HepG2 (cell line): ENCODE measurements at regions not wholly inside any gene's neighbourhood (a gene's known extent, or its start where the extent isn't known, plus 50 kb on each side); places are given as distances from the start of the nearest gene placed in this dataset.
A peak's percentile ranks its signal among the peaks of the same experiment; 100 is the strongest.

Experiments used
- BRD4 ChIP-seq: sonication (generic); formaldehyde crosslinking; IDR thresholded peaks from 2 replicates; pipeline ENCODE4 v1.4.0; 2020; ENCODE audit warnings: missing genetic modification reagents
- EP300 ChIP-seq, 3 experiments: sonication (generic) in 1 of 3; formaldehyde crosslinking in 1 of 3; IDR thresholded peaks; 2 replicates each; pipeline versions ENCODE4 v1.5.1 to v1.6.1; 2011 to 2020; ENCODE audit warnings: low read depth in 2 of 3, low read length in 2 of 3, borderline replicate concordance in 1 of 3, improper control_type of control experiment in 1 of 3, mild to moderate bottlenecking in 1 of 3, missing genetic modification reagents in 1 of 3, moderate library complexity in 1 of 3
- FOSL2 ChIP-seq: sonication (generic); formaldehyde crosslinking; IDR thresholded peaks from 2 replicates; pipeline ENCODE4 v1.4.0; 2020; ENCODE audit warnings: missing genetic modification reagents
- FOXO1 ChIP-seq: sonication (generic); formaldehyde crosslinking; IDR thresholded peaks from 2 replicates; pipeline ENCODE4 v1.4.0; 2020; ENCODE audit warnings: missing genetic modification reagents
- HDAC1 ChIP-seq: sonication (generic); formaldehyde crosslinking; IDR thresholded peaks from 2 replicates; pipeline ENCODE4 v1.5.1; 2020; ENCODE audit warnings: mild to moderate bottlenecking, missing genetic modification reagents
- KAT7 ChIP-seq: IDR thresholded peaks from 2 replicates; pipeline ENCODE4 v1.6.1; 2018; ENCODE audit warnings: borderline replicate concordance, missing compliant biosample characterization
- KDM5B ChIP-seq: sonication (generic); formaldehyde crosslinking; IDR thresholded peaks from 2 replicates; pipeline ENCODE4 v1.4.0; 2020; ENCODE audit warnings: missing genetic modification reagents, mild to moderate bottlenecking, borderline replicate concordance
- PHF8 ChIP-seq: sonication (generic); formaldehyde crosslinking; IDR thresholded peaks from 2 replicates; pipeline ENCODE4 v1.5.0; 2020; ENCODE audit warnings: missing genetic modification reagents
- RAD21 ChIP-seq: fragments of 450-650 bp; formaldehyde crosslinking; IDR thresholded peaks from 2 replicates; pipeline ENCODE4 v1.5.0; 2020; ENCODE audit warnings: mild to moderate bottlenecking
- RBFOX2 ChIP-seq: fragments of 200-400 bp; formaldehyde crosslinking; IDR thresholded peaks from 2 replicates; pipeline ENCODE4 v1.6.1; 2017; ENCODE audit warnings: low read depth, mild to moderate bottlenecking, low read length
- RXRA ChIP-seq: sonication (generic); formaldehyde crosslinking; IDR thresholded peaks from 2 replicates; pipeline ENCODE4 v1.5.1; 2020; ENCODE audit warnings: missing genetic modification reagents
- TOPORS ChIP-seq: sonication (generic); formaldehyde crosslinking; IDR thresholded peaks from 2 replicates; pipeline ENCODE4 v1.8.0; 2023; ENCODE audit warnings: mild to moderate bottlenecking, missing genetic modification reagents
- ZBTB38 ChIP-seq: sonication (generic); formaldehyde crosslinking; IDR thresholded peaks from 2 replicates; pipeline ENCODE4 v1.5.1; 2020; ENCODE audit warnings: mild to moderate bottlenecking, missing genetic modification reagents
- ZFY ChIP-seq: sonication (generic); formaldehyde crosslinking; IDR thresholded peaks from 2 replicates; pipeline ENCODE4 v1.4.0; 2020; ENCODE audit warnings: missing genetic modification reagents
- ZMYM4 ChIP-seq: sonication (generic); formaldehyde crosslinking; IDR thresholded peaks from 2 replicates; pipeline ENCODE4 v1.8.1; 2023; ENCODE audit warnings: mild to moderate bottlenecking, missing genetic modification reagents
- ZNF772 ChIP-seq: sonication (generic); formaldehyde crosslinking; IDR thresholded peaks from 2 replicates; pipeline ENCODE4 v1.5.0; 2020; ENCODE audit warnings: mild to moderate bottlenecking, missing genetic modification reagents
- ZSCAN22 ChIP-seq: sonication (generic); formaldehyde crosslinking; IDR thresholded peaks from 2 replicates; pipeline ENCODE4 v1.4.0; 2020; ENCODE audit warnings: mild to moderate bottlenecking, missing genetic modification reagents
- TF ChIP-seq, protein P1 (sequence below): sonication (generic); formaldehyde crosslinking; IDR thresholded peaks from 2 replicates; pipeline ENCODE4 v1.4.0; 2020; ENCODE audit warnings: missing genetic modification reagents
- TF ChIP-seq, protein P2 (sequence below): sonication (generic); formaldehyde crosslinking; IDR thresholded peaks from 2 replicates; pipeline ENCODE4 v1.4.0; 2020; ENCODE audit warnings: missing genetic modification reagents
- TF ChIP-seq, protein P3 (sequence below): sonication (generic); formaldehyde crosslinking; IDR thresholded peaks from 2 replicates; pipeline ENCODE4 v1.4.0; 2020; ENCODE audit warnings: missing genetic modification reagents
- TF ChIP-seq, protein P4 (sequence below): sonication (generic); formaldehyde crosslinking; IDR thresholded peaks from 2 replicates; pipeline ENCODE4 v1.5.0; 2020; ENCODE audit warnings: mild to moderate bottlenecking, missing genetic modification reagents, moderate library complexity
- TF ChIP-seq, protein P5 (sequence below): IDR thresholded peaks from 2 replicates; pipeline ENCODE4 v1.6.1; 2016

DNA sequence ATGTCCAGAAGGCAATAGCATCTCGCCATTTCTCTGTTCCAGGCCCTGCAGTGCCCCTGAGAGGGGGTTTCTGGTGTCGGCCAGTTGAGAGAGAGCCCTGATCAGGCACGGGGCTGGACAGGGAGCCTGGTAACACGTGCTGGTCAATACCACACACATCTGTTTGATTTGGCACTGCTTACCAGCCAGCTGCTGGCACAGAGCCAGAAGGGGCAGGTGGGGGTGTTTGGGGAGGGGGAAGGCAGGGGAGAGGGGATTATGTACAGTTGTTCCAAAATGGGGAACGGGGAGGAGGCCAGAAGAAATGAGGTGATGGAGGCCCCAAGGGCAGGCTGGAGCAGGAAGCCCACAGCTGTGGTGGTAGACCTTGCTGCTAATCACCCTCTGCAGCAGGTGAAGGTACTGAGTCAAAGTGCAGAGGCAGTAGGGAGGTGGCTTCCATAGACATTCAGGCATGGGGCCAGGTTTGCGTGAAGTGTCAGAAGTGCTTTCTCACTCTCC is 153.5 kb upstream of the LPP start (continued):
- TF ChIP-seq RBFOX2 (0 out of 2 replicates have a peak, but pooled peaks have one; percentile 34), FOSL2 (CRISPR knock-in tag) (peak; percentile 50), PHF8 (CRISPR knock-in tag) (0 out of 2 replicates have a peak, but pooled peaks have one; percentile 28), ZNF772 (CRISPR knock-in tag) (no peak), BRD4 (CRISPR knock-in tag) (peak; percentile 61; the same call in 1 of the 2 replicates), ZFY (CRISPR knock-in tag) (peak; percentile 9), ZBTB38 (CRISPR knock-in tag) (peak; percentile 78; the same call in 1 of the 2 replicates), HDAC1 (CRISPR knock-in tag) (peak; percentile 19), ZSCAN22 (CRISPR knock-in tag) (no peak), EP300 (IDR thresholded peaks at IDR 0.05; ENCODE audit: low read depth in 2 of 2, low read length in 2 of 2) (peak in 1 of 2 experiments; percentile 53; a peak in 1 of 4 replicates), EP300 (CRISPR knock-in tag; IDR thresholded peaks at IDR 0.05; ENCODE audit: borderline replicate concordance) (no peak), TOPORS (0 out of 2 replicates have a peak, but pooled peaks have one; percentile 40), FOXO1 (CRISPR knock-in tag) (0 out of 2 replicates have a peak, but pooled peaks have one; percentile 14), RAD21 (no peak), ZMYM4 (CRISPR knock-in tag) (peak; percentile 60), KDM5B (CRISPR knock-in tag) (peak; percentile 34; the same call in 1 of the 2 replicates), RXRA (peak; percentile 49; the same call in 1 of the 2 replicates), KAT7 (CRISPR knock-in tag) (0 out of 2 replicates have a peak, but pooled peaks have one; percentile 15)
- TF ChIP-seq, protein P1, sequence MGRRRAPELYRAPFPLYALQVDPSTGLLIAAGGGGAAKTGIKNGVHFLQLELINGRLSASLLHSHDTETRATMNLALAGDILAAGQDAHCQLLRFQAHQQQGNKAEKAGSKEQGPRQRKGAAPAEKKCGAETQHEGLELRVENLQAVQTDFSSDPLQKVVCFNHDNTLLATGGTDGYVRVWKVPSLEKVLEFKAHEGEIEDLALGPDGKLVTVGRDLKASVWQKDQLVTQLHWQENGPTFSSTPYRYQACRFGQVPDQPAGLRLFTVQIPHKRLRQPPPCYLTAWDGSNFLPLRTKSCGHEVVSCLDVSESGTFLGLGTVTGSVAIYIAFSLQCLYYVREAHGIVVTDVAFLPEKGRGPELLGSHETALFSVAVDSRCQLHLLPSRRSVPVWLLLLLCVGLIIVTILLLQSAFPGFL (CRISPR knock-in tag): no peak
- TF ChIP-seq, protein P2, sequence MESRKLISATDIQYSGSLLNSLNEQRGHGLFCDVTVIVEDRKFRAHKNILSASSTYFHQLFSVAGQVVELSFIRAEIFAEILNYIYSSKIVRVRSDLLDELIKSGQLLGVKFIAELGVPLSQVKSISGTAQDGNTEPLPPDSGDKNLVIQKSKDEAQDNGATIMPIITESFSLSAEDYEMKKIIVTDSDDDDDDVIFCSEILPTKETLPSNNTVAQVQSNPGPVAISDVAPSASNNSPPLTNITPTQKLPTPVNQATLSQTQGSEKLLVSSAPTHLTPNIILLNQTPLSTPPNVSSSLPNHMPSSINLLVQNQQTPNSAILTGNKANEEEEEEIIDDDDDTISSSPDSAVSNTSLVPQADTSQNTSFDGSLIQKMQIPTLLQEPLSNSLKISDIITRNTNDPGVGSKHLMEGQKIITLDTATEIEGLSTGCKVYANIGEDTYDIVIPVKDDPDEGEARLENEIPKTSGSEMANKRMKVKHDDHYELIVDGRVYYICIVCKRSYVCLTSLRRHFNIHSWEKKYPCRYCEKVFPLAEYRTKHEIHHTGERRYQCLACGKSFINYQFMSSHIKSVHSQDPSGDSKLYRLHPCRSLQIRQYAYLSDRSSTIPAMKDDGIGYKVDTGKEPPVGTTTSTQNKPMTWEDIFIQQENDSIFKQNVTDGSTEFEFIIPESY (CRISPR knock-in tag): peak; percentile 41; the same call in 1 of the 2 replicates
- TF ChIP-seq, protein P3, sequence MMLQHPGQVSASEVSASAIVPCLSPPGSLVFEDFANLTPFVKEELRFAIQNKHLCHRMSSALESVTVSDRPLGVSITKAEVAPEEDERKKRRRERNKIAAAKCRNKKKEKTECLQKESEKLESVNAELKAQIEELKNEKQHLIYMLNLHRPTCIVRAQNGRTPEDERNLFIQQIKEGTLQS (CRISPR knock-in tag): no peak
- TF ChIP-seq, protein P4, sequence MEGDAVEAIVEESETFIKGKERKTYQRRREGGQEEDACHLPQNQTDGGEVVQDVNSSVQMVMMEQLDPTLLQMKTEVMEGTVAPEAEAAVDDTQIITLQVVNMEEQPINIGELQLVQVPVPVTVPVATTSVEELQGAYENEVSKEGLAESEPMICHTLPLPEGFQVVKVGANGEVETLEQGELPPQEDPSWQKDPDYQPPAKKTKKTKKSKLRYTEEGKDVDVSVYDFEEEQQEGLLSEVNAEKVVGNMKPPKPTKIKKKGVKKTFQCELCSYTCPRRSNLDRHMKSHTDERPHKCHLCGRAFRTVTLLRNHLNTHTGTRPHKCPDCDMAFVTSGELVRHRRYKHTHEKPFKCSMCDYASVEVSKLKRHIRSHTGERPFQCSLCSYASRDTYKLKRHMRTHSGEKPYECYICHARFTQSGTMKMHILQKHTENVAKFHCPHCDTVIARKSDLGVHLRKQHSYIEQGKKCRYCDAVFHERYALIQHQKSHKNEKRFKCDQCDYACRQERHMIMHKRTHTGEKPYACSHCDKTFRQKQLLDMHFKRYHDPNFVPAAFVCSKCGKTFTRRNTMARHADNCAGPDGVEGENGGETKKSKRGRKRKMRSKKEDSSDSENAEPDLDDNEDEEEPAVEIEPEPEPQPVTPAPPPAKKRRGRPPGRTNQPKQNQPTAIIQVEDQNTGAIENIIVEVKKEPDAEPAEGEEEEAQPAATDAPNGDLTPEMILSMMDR (CRISPR knock-in tag): peak; percentile 32; the same call in 1 of the 2 replicates
- TF ChIP-seq, protein P5, sequence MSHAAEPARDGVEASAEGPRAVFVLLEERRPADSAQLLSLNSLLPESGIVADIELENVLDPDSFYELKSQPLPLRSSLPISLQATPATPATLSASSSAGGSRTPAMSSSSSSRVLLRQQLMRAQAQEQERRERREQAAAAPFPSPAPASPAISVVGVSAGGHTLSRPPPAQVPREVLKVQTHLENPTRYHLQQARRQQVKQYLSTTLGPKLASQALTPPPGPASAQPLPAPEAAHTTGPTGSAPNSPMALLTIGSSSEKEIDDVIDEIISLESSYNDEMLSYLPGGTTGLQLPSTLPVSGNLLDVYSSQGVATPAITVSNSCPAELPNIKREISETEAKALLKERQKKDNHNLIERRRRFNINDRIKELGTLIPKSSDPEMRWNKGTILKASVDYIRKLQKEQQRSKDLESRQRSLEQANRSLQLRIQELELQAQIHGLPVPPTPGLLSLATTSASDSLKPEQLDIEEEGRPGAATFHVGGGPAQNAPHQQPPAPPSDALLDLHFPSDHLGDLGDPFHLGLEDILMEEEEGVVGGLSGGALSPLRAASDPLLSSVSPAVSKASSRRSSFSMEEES (CRISPR knock-in tag): peak; percentile 47; the same call in 1 of the 2 replicates
